ENCODE measurements at regions not wholly inside any gene's neighbourhood (a gene's known extent, or its start where the extent isn't known, plus 50 kb on each side); places are given as distances from the start of the nearest gene placed in this dataset.

GRCh38 chr4:3389233-3390215, 52.2 kb upstream of the HGFAC start:
- no peak for DNase-seq

GRCh38 chr4:3390288-3390811, 51.4 kb upstream of the HGFAC start:
- no peak for DNase-seq
- peak overlapping the region in 5 of 6 donors; percentile 22 to 86 (median 64) for H3K27ac Mint-ChIP-seq
- H3K9me3 Mint-ChIP-seq: no peaks in the 10 kb centered on the region
- no peaks in the 10 kb centered on the region for H3K36me3 Mint-ChIP-seq
- peaks cover 16 to 27% (median 17%) of the 10 kb centered on the region in 3 donors for H3K27me3 Mint-ChIP-seq
- peak overlapping the region in 3 of 8 donors; percentile 21 to 87 (median 53) for H3K4me3 Mint-ChIP-seq
- H3K4me1 Mint-ChIP-seq: peaks cover 32 to 44% (median 38%) of the 10 kb centered on the region in 3 donors
- ATAC-seq (ENCODE audit: low read depth in 2 of 2): no peak

More at GRCh38 chr4:3389233-3390215, 52.2 kb upstream of the HGFAC start:
- peak overlapping the region; percentile 54 to 97 (median 85) for H3K4me3 Mint-ChIP-seq
- H3K27ac Mint-ChIP-seq: peak overlapping the region; percentile 36 to 97 (median 83)
- no peaks in the 10 kb centered on the region for H3K9me3 Mint-ChIP-seq
- H3K36me3 Mint-ChIP-seq: no peaks in the 10 kb centered on the region
- peaks cover 34 to 46% (median 41%) of the 10 kb centered on the region in 3 donors for H3K4me1 Mint-ChIP-seq
- ATAC-seq (ENCODE audit: low read depth in 2 of 2): peak; percentile 4 to 6
- H3K27me3 Mint-ChIP-seq: peaks cover 16 to 27% (median 17%) of the 10 kb centered on the region in 3 donors

GRCh38 chr4:3391422-3391821, 50.3 kb upstream of the HGFAC start:
- Mint-ChIP-seq H3K27ac (no peak overlapping the region), H3K4me1 (peaks cover 27 to 35% (median 31%) of the 10 kb centered on the region in 3 donors), H3K9me3 (peaks cover 0 to 4% (median 0%) of the 10 kb centered on the region in 7 donors), H3K27me3 (peaks cover 16 to 27% (median 17%) of the 10 kb centered on the region in 3 donors), H3K36me3 (no peaks in the 10 kb centered on the region), H3K4me3 (peak overlapping the region in 1 of 8 donors; percentile 30)
- DNase-seq: no peak
- ATAC-seq (ENCODE audit: low read depth in 2 of 2): no peak

Data from naive B cell (primary cell).